A673 (cell line): ENCODE measurements at regions not wholly inside any gene's neighbourhood (a gene's known extent, or its start where the extent isn't known, plus 50 kb on each side); places are given as distances from the start of the nearest gene placed in this dataset.

Source experiments
- BruUV-seq: library from RNA; stranded (reverse); fragments of 400-500 nt; replicated peaks from 2 replicates; lab custom pipeline; 2021; lab: Mats Ljungman, UMichigan
- CTCF ChIA-PET: fragments of 300-600 bp; sonication (Branson Sonifier 250); formaldehyde crosslinking; loops from one replicate; lab custom pipeline; 2022; ENCODE audit warnings: antibody characterized with exemption; lab: Charles Lee
- POLR2A ChIA-PET: fragments of 300-600 bp; sonication (Branson Sonifier 250); formaldehyde crosslinking; loops from one replicate; lab custom pipeline; 2022; ENCODE audit warnings: antibody characterized with exemption; ENCODE audit not compliant: low non-redundant PET; lab: Charles Lee
- DNase-seq: peaks from one replicate; pipeline ENCODE4 v3.0.0-alpha.2; 2015; ENCODE audit warnings: low spot score
- H3K27ac ChIP-seq: fragments of 200-600 bp; sonication (generic); 2 replicates; pipeline ENCODE4 v1.5.1; 2016; ENCODE audit warnings: mixed run types, low read depth, mild to moderate bottlenecking, mixed read lengths, antibody characterized with exemption, low read length; ENCODE audit not compliant: poor library complexity, severe bottlenecking
- H3K27me3 ChIP-seq: fragments of 200-600 bp; sonication (generic); replicated peaks from 2 replicates; pipeline ENCODE4 v1.6.1; 2017; ENCODE audit warnings: mixed run types, low read depth, mild to moderate bottlenecking, mixed read lengths, antibody characterized with exemption, low read length; ENCODE audit not compliant: insufficient read depth, poor library complexity
- H3K36me3 ChIP-seq: fragments of 200-600 bp; sonication (generic); 2 replicates; pipeline ENCODE4 v1.6.1; 2016; ENCODE audit warnings: mixed run types, mild to moderate bottlenecking, mixed read lengths, antibody characterized with exemption, low read length; ENCODE audit not compliant: insufficient read depth, poor library complexity, severe bottlenecking
- H3K4me1 ChIP-seq: fragments of 200-600 bp; sonication (generic); 2 replicates; pipeline ENCODE4 v1.6.1; 2017; ENCODE audit warnings: mixed run types, mild to moderate bottlenecking, mixed read lengths, antibody characterized with exemption, low read length; ENCODE audit not compliant: insufficient read depth, poor library complexity, severe bottlenecking
- H3K4me3 ChIP-seq: fragments of 200-600 bp; sonication (generic); 2 replicates; pipeline ENCODE4 v1.5.1; 2016; ENCODE audit warnings: low read depth, mixed run types, mild to moderate bottlenecking, mixed read lengths, low read length; ENCODE audit not compliant: poor library complexity, severe bottlenecking
- H3K9me3 ChIP-seq: fragments of 200-600 bp; sonication (generic); 2 replicates; pipeline ENCODE4 v1.6.1; 2016; ENCODE audit warnings: mixed run types, low read depth, mild to moderate bottlenecking, mixed read lengths, antibody characterized with exemption, low read length; ENCODE audit not compliant: poor library complexity, severe bottlenecking
- CTCF ChIP-seq: fragments of 300-800, 200-600 bp; sonication (generic); conservative IDR thresholded peaks from 2 replicates; pipeline ENCODE4 v1.5.1; 2017; ENCODE audit warnings: low read depth, mild to moderate bottlenecking, antibody characterized with exemption, low read length, moderate library complexity, mixed read lengths
- EZH2 ChIP-seq: fragments of 200-600 bp; sonication (generic); IDR thresholded peaks from 2 replicates; pipeline ENCODE4 v1.6.1; 2017; ENCODE audit warnings: borderline replicate concordance, low read depth, mild to moderate bottlenecking, mixed read lengths, antibody characterized with exemption, low read length; ENCODE audit not compliant: poor library complexity, severe bottlenecking
- intact Hi-C: fragments of 100-400 bp; cut with micrococcal nuclease; formaldehyde crosslinking; loops from one replicate; pipeline ENCODE4 v1.10.0; 2022; ENCODE audit not compliant: unreplicated experiment

GRCh38 chr14:24693353-24693737, 59.4 kb upstream of the GZMB start:
- H3K27ac ChIP-seq, result no peak overlapping the region
- intact Hi-C loops, result no loop called here
- no peak for TF ChIP-seq CTCF
- TF ChIP-seq EZH2, result no peak
- DNase-seq, result no peak
- H3K4me3 ChIP-seq, result no peak overlapping the region
- H3K4me1 ChIP-seq, result no peaks in the 10 kb centered on the region
- POLR2A ChIA-PET, result no interaction called here
- no peaks in the 10 kb centered on the region for H3K36me3 ChIP-seq
- H3K27me3 ChIP-seq, result peaks cover 25% of the 10 kb centered on the region
- CTCF ChIA-PET, result no interaction called here
- BruUV-seq, result no TSS peak
- no peaks in the 10 kb centered on the region for H3K9me3 ChIP-seq

GRCh38 chr14:24692382-24693352, 58.7 kb upstream of the GZMB start:
- BruUV-seq, result no TSS peak
- no peak for DNase-seq
- no peak overlapping the region for H3K27ac ChIP-seq
- CTCF ChIA-PET, result no interaction called here
- intact Hi-C loops, result no loop called here
- POLR2A ChIA-PET, result no interaction called here
- peaks cover 25% of the 10 kb centered on the region for H3K27me3 ChIP-seq
- H3K9me3 ChIP-seq, result no peaks in the 10 kb centered on the region
- TF ChIP-seq EZH2 (no peak), CTCF (no peak)
- no peaks in the 10 kb centered on the region for H3K4me1 ChIP-seq
- no peaks in the 10 kb centered on the region for H3K36me3 ChIP-seq
- H3K4me3 ChIP-seq, result no peak overlapping the region

- intact Hi-C loops, result no loop called here
- POLR2A ChIA-PET, result no interaction called here
These were observed 56.5 kb upstream of the GZMB start for GRCh38 chr14:24690492-24690891.

More at GRCh38 chr14:24690492-24690891, 56.5 kb upstream of the GZMB start:
- CTCF ChIA-PET, result no interaction called here
- no peak for TF ChIP-seq EZH2
- TF ChIP-seq CTCF, result 0 out of 2 replicates have a peak, but pooled peaks have one; percentile 18
- no peaks in the 10 kb centered on the region for H3K36me3 ChIP-seq
- H3K4me3 ChIP-seq, result no peak overlapping the region
- H3K27me3 ChIP-seq, result peaks cover 25% of the 10 kb centered on the region
- H3K4me1 ChIP-seq, result no peaks in the 10 kb centered on the region
- H3K27ac ChIP-seq, result no peak overlapping the region
- no TSS peak for BruUV-seq
- no peak for DNase-seq
- H3K9me3 ChIP-seq, result no peaks in the 10 kb centered on the region
